ENCODE measurements at regions not wholly inside any gene's neighbourhood (a gene's known extent, or its start where the extent isn't known, plus 50 kb on each side); places are given as distances from the start of the nearest gene placed in this dataset.
"Not testable (repeated sequence)": the region's sequence is repeated elsewhere in the genome, so short reads cannot be mapped to it uniquely, and the experiment has no call there.

GRCh38 chr18:70578480-70578879 lies 289.6 kb downstream of the SOCS6 start:
- intact Hi-C loops (cut with micrococcal nuclease): no loop called here

DNA sequence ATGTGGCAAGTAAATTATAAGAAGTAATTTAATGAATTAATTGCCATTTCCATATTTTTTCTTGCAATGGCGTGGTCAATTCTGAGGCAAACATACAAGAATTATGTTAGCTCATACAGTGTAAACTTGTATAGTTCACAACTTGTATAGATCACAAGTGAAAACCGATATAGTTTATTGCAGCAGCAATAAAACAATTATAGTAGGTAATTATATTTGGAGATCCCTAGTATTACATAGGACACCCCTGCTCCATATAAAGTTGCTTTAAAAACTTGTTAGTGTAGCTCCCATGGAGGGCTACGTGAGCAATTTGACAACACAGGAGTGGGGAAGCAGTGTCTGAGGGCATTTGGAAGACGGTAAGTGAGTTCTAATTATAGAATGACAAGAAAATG lies 288.2 kb downstream of the SOCS6 start:
- Mint-ChIP-seq H3K36me3 (no peaks in the 10 kb centered on the region), H3K9me3 (peaks cover 5% of the 10 kb centered on the region), H3K27ac (no peak overlapping the region), H3K4me1 (ENCODE audit: low read depth) (no peaks in the 10 kb centered on the region), H3K4me3 (no peak overlapping the region), H3K27me3 (no peaks in the 10 kb centered on the region)
- intact Hi-C loops (cut with micrococcal nuclease): no loop called here
- no peak for DNase-seq
- POLR2A ChIA-PET: no interaction called here
- CTCF ChIA-PET: no interaction called here

More at GRCh38 chr18:70578480-70578879, 289.6 kb downstream of the SOCS6 start:
- Mint-ChIP-seq H3K36me3 (no peaks in the 10 kb centered on the region), H3K4me1 (ENCODE audit: low read depth) (no peaks in the 10 kb centered on the region), H3K27ac (no peak overlapping the region), H3K4me3 (no peak overlapping the region), H3K9me3 (peaks cover 5% of the 10 kb centered on the region), H3K27me3 (no peaks in the 10 kb centered on the region)
- POLR2A ChIA-PET: no interaction called here
- no peak for DNase-seq
- CTCF ChIA-PET: no interaction called here

DNA sequence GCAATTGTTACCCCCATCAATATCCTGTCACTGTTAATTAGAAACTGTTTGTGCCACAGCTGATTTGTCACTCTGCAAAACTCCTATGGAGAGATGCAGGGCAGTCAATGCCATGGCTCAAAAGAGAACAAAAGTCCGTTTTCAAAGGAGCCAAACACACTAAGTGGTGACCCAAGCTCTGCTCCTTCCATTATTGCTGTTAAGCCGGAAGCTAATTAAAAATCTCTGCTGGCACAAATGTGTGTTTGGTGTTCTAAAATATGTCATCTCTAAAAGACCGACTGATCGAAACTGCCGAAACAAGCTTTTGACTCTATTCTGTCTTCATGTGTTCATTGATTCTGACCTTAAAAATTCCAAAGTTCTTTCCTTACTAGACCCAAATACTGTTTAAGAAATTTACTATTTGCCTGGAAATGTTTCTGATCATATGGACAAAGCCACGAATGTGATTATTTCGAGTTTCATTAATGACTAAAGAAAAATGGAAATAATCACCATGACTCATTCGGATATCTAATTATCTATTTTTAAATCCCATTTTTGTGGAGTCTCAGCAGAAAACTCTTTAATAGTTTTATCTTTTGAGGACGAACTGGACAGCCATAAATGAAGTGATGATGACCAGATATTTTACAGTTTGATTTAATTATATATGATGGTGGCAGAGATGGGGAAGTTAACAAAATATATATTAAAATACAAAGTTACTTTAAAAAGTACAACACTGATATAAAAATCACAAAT lies 287.6 kb downstream of the SOCS6 start:
- intact Hi-C loops (cut with micrococcal nuclease): no loop called here
- Mint-ChIP-seq H3K27me3 (no peaks in the 10 kb centered on the region), H3K36me3 (no peaks in the 10 kb centered on the region), H3K9me3 (peaks cover 5% of the 10 kb centered on the region), H3K4me3 (no peak overlapping the region), H3K27ac (no peak overlapping the region), H3K4me1 (ENCODE audit: low read depth) (no peaks in the 10 kb centered on the region)
- POLR2A ChIA-PET: no interaction called here
- DNase-seq: no peak
- CTCF ChIA-PET: no interaction called here

DNA sequence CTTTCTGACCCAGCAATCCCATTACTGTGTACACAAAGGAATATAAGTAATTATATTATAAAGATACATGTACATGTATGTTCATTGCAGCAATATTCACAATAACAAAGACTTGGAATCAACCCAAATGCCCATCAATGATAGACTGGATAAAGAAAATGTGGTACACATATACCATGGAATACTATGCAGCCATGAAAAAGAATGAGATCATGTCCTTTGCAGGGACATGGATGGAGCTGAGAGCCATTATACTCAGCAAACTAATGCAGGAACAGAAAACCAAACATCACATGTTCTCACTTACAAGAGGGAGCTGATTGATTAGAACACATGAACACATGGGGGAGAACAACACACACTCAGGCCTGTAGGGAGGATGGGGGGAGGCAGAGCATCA lies 286.1 kb downstream of the SOCS6 start:
- H3K27me3 Mint-ChIP-seq; H3K27ac Mint-ChIP-seq; CTCF ChIA-PET; DNase-seq; intact Hi-C loops (cut with micrococcal nuclease); H3K4me3 Mint-ChIP-seq; H3K9me3 Mint-ChIP-seq; H3K4me1 Mint-ChIP-seq (ENCODE audit: low read depth); POLR2A ChIA-PET; H3K36me3 Mint-ChIP-seq: not testable (repeated sequence)

GRCh38 chr18:70569647-70570046 lies 280.8 kb downstream of the SOCS6 start:
- DNase-seq; CTCF ChIA-PET; H3K4me1 Mint-ChIP-seq (ENCODE audit: low read depth); H3K9me3 Mint-ChIP-seq; H3K27me3 Mint-ChIP-seq; H3K36me3 Mint-ChIP-seq; H3K27ac Mint-ChIP-seq; H3K4me3 Mint-ChIP-seq; intact Hi-C loops (cut with micrococcal nuclease); POLR2A ChIA-PET: not testable (repeated sequence)

GRCh38 chr18:70559446-70559845 lies 270.6 kb downstream of the SOCS6 start:
- ChIA-PET POLR2A (no interaction called here), CTCF (no interaction called here)
- Mint-ChIP-seq H3K4me3 (no peak overlapping the region), H3K36me3 (no peaks in the 10 kb centered on the region), H3K27me3 (no peaks in the 10 kb centered on the region), H3K4me1 (ENCODE audit: low read depth) (no peaks in the 10 kb centered on the region), H3K27ac (no peak overlapping the region), H3K9me3 (no peaks in the 10 kb centered on the region)
- no peak for DNase-seq
- intact Hi-C loops (cut with micrococcal nuclease): no loop called here

DNA sequence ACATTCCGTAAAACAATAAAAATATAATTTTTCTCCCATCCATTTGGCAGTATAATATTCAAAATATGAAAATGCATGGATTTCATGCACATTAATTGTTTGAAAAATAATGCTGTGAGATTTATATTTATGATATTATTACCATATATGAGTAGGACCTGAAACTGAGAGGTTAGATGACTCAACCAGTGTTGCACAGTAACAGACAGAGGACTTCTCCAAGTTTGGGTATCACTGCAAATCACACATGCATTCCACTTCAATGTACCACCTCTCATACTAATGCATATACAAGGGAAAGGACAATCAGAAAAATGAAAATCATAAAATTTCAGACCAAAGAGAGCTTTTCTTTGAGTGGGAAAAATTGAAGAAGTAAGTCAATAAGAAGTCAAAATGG lies 269.5 kb downstream of the SOCS6 start:
- no peak for DNase-seq
- Mint-ChIP-seq H3K4me1 (ENCODE audit: low read depth) (no peaks in the 10 kb centered on the region), H3K36me3 (no peaks in the 10 kb centered on the region), H3K4me3 (no peak overlapping the region), H3K9me3 (no peaks in the 10 kb centered on the region), H3K27me3 (no peaks in the 10 kb centered on the region), H3K27ac (no peak overlapping the region)
- ChIA-PET POLR2A (no interaction called here), CTCF (no interaction called here)
- intact Hi-C loops (cut with micrococcal nuclease): no loop called here

GRCh38 chr18:70554854-70555445 lies 266.1 kb downstream of the SOCS6 start:
- H3K36me3 Mint-ChIP-seq: no peaks in the 10 kb centered on the region
- H3K27ac Mint-ChIP-seq: no peak overlapping the region
- POLR2A ChIA-PET: no interaction called here
- CTCF ChIA-PET: no interaction called here
- intact Hi-C loops (cut with micrococcal nuclease): no loop called here
- no peaks in the 10 kb centered on the region for H3K9me3 Mint-ChIP-seq
- peaks cover 3% of the 10 kb centered on the region for H3K4me1 Mint-ChIP-seq (ENCODE audit: low read depth)
- H3K4me3 Mint-ChIP-seq: no peak overlapping the region
- DNase-seq: no peak
- H3K27me3 Mint-ChIP-seq: no peaks in the 10 kb centered on the region

DNA sequence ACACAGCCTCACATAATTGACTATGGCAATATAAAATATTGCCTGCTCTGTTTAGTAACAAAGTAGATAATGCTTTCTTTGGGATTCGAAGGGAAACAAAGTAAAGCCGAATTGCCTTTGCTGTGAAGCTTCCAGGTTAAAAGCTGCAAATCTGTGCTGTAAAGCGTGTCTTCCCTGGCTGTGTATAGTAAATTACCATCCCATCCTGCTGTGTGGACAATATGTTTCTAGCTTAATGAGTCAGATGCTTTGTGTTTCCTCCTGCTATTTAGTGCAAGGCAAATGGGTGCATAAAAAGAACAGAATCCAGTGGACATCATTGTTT lies 265.1 kb downstream of the SOCS6 start:
- CTCF ChIA-PET: no interaction called here
- no peaks in the 10 kb centered on the region for H3K27me3 Mint-ChIP-seq
- H3K36me3 Mint-ChIP-seq: no peaks in the 10 kb centered on the region

GRCh38 chr18:70553245-70553935 lies 264.5 kb downstream of the SOCS6 start:
- POLR2A ChIA-PET: no interaction called here
- no peak overlapping the region for H3K27ac Mint-ChIP-seq
- H3K4me3 Mint-ChIP-seq: no peak overlapping the region
- intact Hi-C loops (cut with micrococcal nuclease): no loop called here
- CTCF ChIA-PET: no interaction called here
- no peaks in the 10 kb centered on the region for H3K9me3 Mint-ChIP-seq
- no peaks in the 10 kb centered on the region for H3K27me3 Mint-ChIP-seq
- H3K36me3 Mint-ChIP-seq: no peaks in the 10 kb centered on the region
- DNase-seq: no peak
- peaks cover 3% of the 10 kb centered on the region for H3K4me1 Mint-ChIP-seq (ENCODE audit: low read depth)

More for the DNA sequence above, 265.1 kb downstream of the SOCS6 start:
- POLR2A ChIA-PET: no interaction called here
- H3K9me3 Mint-ChIP-seq: no peaks in the 10 kb centered on the region
- DNase-seq: no peak
- no peak overlapping the region for H3K27ac Mint-ChIP-seq
- intact Hi-C loops (cut with micrococcal nuclease): no loop called here
- no peak overlapping the region for H3K4me3 Mint-ChIP-seq
- H3K4me1 Mint-ChIP-seq (ENCODE audit: low read depth): peaks cover 3% of the 10 kb centered on the region

DNA sequence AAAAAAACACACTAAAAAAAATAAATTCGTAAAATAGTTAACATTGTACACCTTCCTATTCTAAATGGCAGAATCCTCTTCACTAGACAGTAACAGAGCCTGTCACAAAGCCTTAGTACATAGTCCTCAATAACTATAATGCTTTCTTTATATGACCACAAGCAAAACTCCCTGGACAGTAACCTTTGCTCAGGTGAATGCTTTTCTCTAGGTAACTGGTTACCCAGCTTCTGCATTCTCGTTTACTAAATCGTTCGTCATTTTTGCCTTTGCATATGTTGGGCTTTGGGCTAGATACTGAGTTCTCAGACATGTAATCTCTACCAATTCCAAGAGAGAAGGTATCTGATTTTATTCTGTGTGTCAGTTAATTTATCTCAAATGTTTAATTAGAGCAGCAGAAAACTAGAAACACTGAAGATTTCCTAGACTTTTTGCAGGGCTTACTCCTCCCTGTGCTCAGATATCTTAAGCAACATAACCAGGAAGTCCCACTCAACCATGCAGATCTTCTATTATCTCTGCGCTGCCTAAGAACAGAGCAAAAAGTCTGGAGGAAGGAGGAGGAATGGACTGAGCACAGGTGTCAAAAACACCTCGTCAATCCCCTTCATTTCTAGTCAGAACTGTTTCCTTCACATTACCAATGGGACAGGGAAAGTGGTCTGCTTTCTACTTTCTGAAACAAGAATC lies 247.7 kb downstream of the SOCS6 start:
- no peak for DNase-seq
- intact Hi-C loops (cut with micrococcal nuclease): no loop called here
- H3K27me3 Mint-ChIP-seq: no peaks in the 10 kb centered on the region
- H3K27ac Mint-ChIP-seq: no peak overlapping the region
- H3K4me3 Mint-ChIP-seq: no peak overlapping the region
- ChIA-PET POLR2A (no interaction called here), CTCF (no interaction called here)
- no peaks in the 10 kb centered on the region for H3K4me1 Mint-ChIP-seq (ENCODE audit: low read depth)
- no peaks in the 10 kb centered on the region for H3K36me3 Mint-ChIP-seq
- peaks cover 7% of the 10 kb centered on the region for H3K9me3 Mint-ChIP-seq

- peaks cover 3% of the 10 kb centered on the region for H3K9me3 Mint-ChIP-seq
- H3K4me3 Mint-ChIP-seq: no peak overlapping the region
- POLR2A ChIA-PET: no interaction called here
- H3K27me3 Mint-ChIP-seq: no peaks in the 10 kb centered on the region
- CTCF ChIA-PET: no interaction called here
- no peaks in the 10 kb centered on the region for H3K36me3 Mint-ChIP-seq
- no peak overlapping the region for H3K27ac Mint-ChIP-seq
- no peaks in the 10 kb centered on the region for H3K4me1 Mint-ChIP-seq (ENCODE audit: low read depth)
- intact Hi-C loops (cut with micrococcal nuclease): no loop called here
- no peak for DNase-seq
Observed at GRCh38 chr18:70535041-70535440, 246.2 kb downstream of the SOCS6 start.

DNA sequence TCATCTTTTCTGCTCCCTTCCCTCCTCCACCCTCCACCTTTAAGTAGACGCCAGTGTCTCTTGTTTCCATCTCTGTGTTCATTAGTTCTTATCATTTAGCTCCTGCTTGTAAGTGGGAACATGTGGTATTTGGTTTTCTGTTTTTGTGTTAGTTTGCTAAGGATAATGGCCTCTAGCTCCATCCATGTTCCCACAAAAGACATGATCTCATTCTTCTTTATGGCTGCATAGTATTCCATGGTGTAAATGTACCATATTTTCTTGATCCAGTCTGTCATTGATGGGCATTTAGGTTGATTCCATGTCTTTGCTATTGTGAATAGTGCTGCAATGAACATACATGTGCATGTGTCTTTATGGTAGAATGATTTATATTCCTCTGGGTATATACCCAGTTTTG lies 236.5 kb downstream of the SOCS6 start:
- H3K27me3 Mint-ChIP-seq; H3K4me3 Mint-ChIP-seq; intact Hi-C loops (cut with micrococcal nuclease); H3K9me3 Mint-ChIP-seq; CTCF ChIA-PET; H3K4me1 Mint-ChIP-seq (ENCODE audit: low read depth); H3K27ac Mint-ChIP-seq; H3K36me3 Mint-ChIP-seq; POLR2A ChIA-PET; DNase-seq: not testable (repeated sequence)

Measured in activated CD4-positive, alpha-beta memory T cell treated with anti-CD3 and anti-CD28 coated beads for 36 hours (primary cell).